Mesodermal cell (in vitro differentiated cells): ENCODE measurements at regions not wholly inside any gene's neighbourhood (a gene's known extent, or its start where the extent isn't known, plus 50 kb on each side); places are given as distances from the start of the nearest gene placed in this dataset.
"Not testable (repeated sequence)": the region's sequence is repeated elsewhere in the genome, so short reads cannot be mapped to it uniquely, and the experiment has no call there.

ENCODE experiments used
- H3K27ac ChIP-seq: 2 replicates; pipeline ENCODE4 v1.7.0; 2013; ENCODE audit warnings: mild to moderate bottlenecking, low read depth, low read length, moderate library complexity; ENCODE audit not compliant: severe bottlenecking
- H3K36me3 ChIP-seq: 2 replicates; pipeline ENCODE4 v1.7.1; 2013; ENCODE audit warnings: mild to moderate bottlenecking, low read length, moderate library complexity; ENCODE audit not compliant: control insufficient read depth, insufficient read depth
- H3K4me1 ChIP-seq: one replicate; pipeline ENCODE4 v1.7.1; 2013; ENCODE audit warnings: mild to moderate bottlenecking, low read length; ENCODE audit not compliant: insufficient read depth, control insufficient read depth, poor library complexity, severe bottlenecking
- H3K4me3 ChIP-seq: 2 replicates; pipeline ENCODE4 v1.7.0; 2013; ENCODE audit warnings: low read length, control low read depth, mild to moderate bottlenecking; ENCODE audit not compliant: insufficient read depth, poor library complexity, severe bottlenecking; ENCODE audit errors: extremely low read depth
- H3K9me3 ChIP-seq: 2 replicates; pipeline ENCODE4 v1.7.1; 2013; ENCODE audit warnings: mild to moderate bottlenecking, low read length, moderate library complexity; ENCODE audit not compliant: control insufficient read depth
- WGBS, 2 experiments: methylation state at CpG; one replicate each; pipeline ENCODE4 v1.1.5; 2013; ENCODE audit warnings: missing lambda C conversion rate in 2 of 2; ENCODE audit not compliant: insufficient coverage in 2 of 2; 5-methylcytosine and 5-hydroxymethylcytosine counted together

- H3K36me3 ChIP-seq, H3K4me3 ChIP-seq, H3K27ac ChIP-seq, H3K4me1 ChIP-seq: not testable (repeated sequence)
- WGBS, 2 experiments = 59 to 66% methylated on average over 12 to 13 of the region's 13 CpGs
- H3K9me3 ChIP-seq = peaks cover 63% of the 10 kb centered on the region
Measured at GRCh38 chr21:10385898-10386527, 135.4 kb upstream of the TPTE start.

- not testable (repeated sequence) for H3K27ac ChIP-seq, H3K36me3 ChIP-seq, H3K4me3 ChIP-seq, H3K4me1 ChIP-seq
- H3K9me3 ChIP-seq = peaks cover 55% of the 10 kb centered on the region
- WGBS, 2 experiments = 55 to 79% methylated on average over 1 to 2 of the region's 3 CpGs
Measured at GRCh38 chr21:10387692-10388450, 133.5 kb upstream of the TPTE start.

- not testable (repeated sequence) for H3K4me1 ChIP-seq, H3K36me3 ChIP-seq, H3K4me3 ChIP-seq, H3K27ac ChIP-seq
- H3K9me3 ChIP-seq = peaks cover 51% of the 10 kb centered on the region
- WGBS, 2 experiments = 58 to 69% methylated on average over 8 of the region's 9 CpGs
Measured at GRCh38 chr21:10388625-10389024, 132.8 kb upstream of the TPTE start.

GRCh38 chr21:10392301-10392700 is 129.1 kb upstream of the TPTE start:
- H3K4me1 ChIP-seq, H3K27ac ChIP-seq, H3K36me3 ChIP-seq, H3K4me3 ChIP-seq: not testable (repeated sequence)
- H3K9me3 ChIP-seq = peaks cover 32% of the 10 kb centered on the region
- no CpG with 5 or more reads among the region's 1 CpG for WGBS, 2 experiments

GRCh38 chr21:10395963-10396362 is 125.4 kb upstream of the TPTE start:
- H3K9me3 ChIP-seq = peaks cover 28% of the 10 kb centered on the region
- not testable (repeated sequence) for H3K27ac ChIP-seq, H3K36me3 ChIP-seq, H3K4me3 ChIP-seq, H3K4me1 ChIP-seq
- 48 to 69% methylated on average over 1 of the region's 1 CpG for WGBS, 2 experiments

- H3K9me3 ChIP-seq = peaks cover 38% of the 10 kb centered on the region
Measured at GRCh38 chr21:10397495-10397915, 123.9 kb upstream of the TPTE start.

GRCh38 chr21:10398692-10399489 is 122.5 kb upstream of the TPTE start:
- H3K4me1 ChIP-seq, H3K36me3 ChIP-seq, H3K27ac ChIP-seq, H3K4me3 ChIP-seq: not testable (repeated sequence)
- peaks cover 49% of the 10 kb centered on the region for H3K9me3 ChIP-seq
- no CpG with 5 or more reads among the region's 10 CpGs for WGBS, 2 experiments

More at GRCh38 chr21:10397495-10397915, 123.9 kb upstream of the TPTE start:
- H3K4me1 ChIP-seq, H3K4me3 ChIP-seq, H3K36me3 ChIP-seq, H3K27ac ChIP-seq: not testable (repeated sequence)
- 77 to 79% methylated on average over 5 to 8 of the region's 13 CpGs for WGBS, 2 experiments

- H3K9me3 ChIP-seq = peaks cover 66% of the 10 kb centered on the region
- H3K36me3 ChIP-seq, H3K4me1 ChIP-seq, H3K4me3 ChIP-seq, H3K27ac ChIP-seq: not testable (repeated sequence)
- WGBS, 2 experiments = 65 to 69% methylated on average over 8 to 10 of the region's 18 CpGs
Measured at GRCh38 chr21:10400622-10401361, 120.6 kb upstream of the TPTE start.

- H3K9me3 ChIP-seq = peaks cover 58% of the 10 kb centered on the region
- H3K27ac ChIP-seq, H3K4me3 ChIP-seq, H3K36me3 ChIP-seq, H3K4me1 ChIP-seq: not testable (repeated sequence)
- WGBS, 2 experiments = 67 to 79% methylated on average over 4 to 5 of the region's 5 CpGs
Measured at GRCh38 chr21:10402461-10402860, 118.9 kb upstream of the TPTE start.

GRCh38 chr21:10405331-10405730 is 116.1 kb upstream of the TPTE start:
- not testable (repeated sequence) for H3K4me3 ChIP-seq, H3K27ac ChIP-seq

More at GRCh38 chr21:10405331-10405730, 116.1 kb upstream of the TPTE start:
- H3K36me3 ChIP-seq, H3K4me1 ChIP-seq: not testable (repeated sequence)
- WGBS, 2 experiments = 82 to 83% methylated on average over 27 to 31 of the region's 36 CpGs
- peaks cover 49% of the 10 kb centered on the region for H3K9me3 ChIP-seq
